BJ (cell line): ENCODE measurements at regions not wholly inside any gene's neighbourhood (a gene's known extent, or its start where the extent isn't known, plus 50 kb on each side); places are given as distances from the start of the nearest gene placed in this dataset.
"Not testable (repeated sequence)": the region's sequence is repeated elsewhere in the genome, so short reads cannot be mapped to it uniquely, and the experiment has no call there.

Experiments used
- CTCF ChIA-PET: fragments of 350-600 bp; formaldehyde crosslinking; extraction: SDS; loops from one replicate; lab custom pipeline; 2021; ENCODE audit warnings: antibody characterized with exemption, inconsistent platforms; lab: Yijun Ruan, JAX
- POLR2A ChIA-PET: fragments of 300-600 bp; sonication (Branson Sonifier 250); formaldehyde crosslinking; extraction: SDS; loops from one replicate; lab custom pipeline; 2021; ENCODE audit warnings: antibody characterized with exemption; lab: Charles Lee
- DNase-seq: peaks from one replicate; pipeline ENCODE4 v3.0.0-alpha.2; 2011; ENCODE audit warnings: low read depth
- H3K27me3 ChIP-seq: 2 replicates; pipeline ENCODE4 v1.6.0; 2011; ENCODE audit warnings: low read length; ENCODE audit not compliant: control insufficient read depth, insufficient read depth
- H3K36me3 ChIP-seq: 2 replicates; pipeline ENCODE4 v1.5.1; 2011; ENCODE audit warnings: low read length; ENCODE audit not compliant: control insufficient read depth, insufficient read depth
- H3K4me3 ChIP-seq: 2 replicates; pipeline ENCODE4 v1.5.1; 2011; ENCODE audit warnings: low read depth, mild to moderate bottlenecking, control low read depth, low read length
- TF ChIP-seq, protein P1 (sequence below): IDR thresholded peaks from 2 replicates; pipeline ENCODE4 v1.5.1; 2011; ENCODE audit warnings: low read depth, mild to moderate bottlenecking, control low read depth, inconsistent platforms, low read length, moderate library complexity; ENCODE audit not compliant: insufficient read depth

GRCh38 chr12:11542599-11542998 lies 106.9 kb upstream of the ETV6 start:
- POLR2A ChIA-PET: no interaction called here

DNA sequence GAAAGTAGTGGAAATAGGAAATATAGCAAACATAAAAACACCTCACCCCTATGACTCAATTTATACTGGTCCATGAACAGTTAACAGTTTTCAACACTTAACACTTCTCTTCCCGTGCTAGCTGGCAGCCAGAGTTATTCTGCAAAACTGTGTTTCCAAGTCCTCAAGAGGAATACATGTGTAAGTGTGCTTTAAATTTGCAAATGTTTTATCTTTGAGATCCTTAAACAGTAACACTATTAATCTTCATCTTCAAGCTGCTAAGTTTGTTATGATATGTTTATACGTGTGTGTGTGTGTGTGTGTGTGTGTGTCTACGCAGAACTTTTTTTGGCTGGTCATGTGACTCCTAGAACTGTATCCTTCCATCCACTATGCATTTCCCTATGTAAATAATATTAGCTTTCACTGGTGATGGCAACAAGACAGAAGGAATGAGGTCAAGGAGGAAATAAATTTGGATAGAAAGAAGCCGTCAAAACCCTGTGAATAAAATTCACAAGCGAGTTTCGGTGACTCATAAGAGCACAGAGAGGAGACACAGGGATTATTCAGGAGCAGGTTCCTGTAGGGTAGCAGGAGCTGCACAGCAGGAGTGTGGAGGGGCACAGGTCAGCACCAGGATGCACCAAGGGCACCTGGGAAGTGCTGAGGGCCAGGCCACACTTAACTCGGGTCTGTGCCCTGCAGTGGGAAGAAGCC lies 105.9 kb upstream of the ETV6 start:
- no peak for DNase-seq
- Histone ChIP-seq H3K4me3 (no peak overlapping the region), H3K27me3 (no peaks in the 10 kb centered on the region; the same call in none of the 2 replicates), H3K36me3 (no peaks in the 10 kb centered on the region)
- CTCF ChIA-PET: interaction anchor here (0.6 to 4.1 kb wide), 3 partner anchors 12 to 1283 kb away, joined by 3 to 13 read pairs (median 4); no protein-coding TSS in a partner anchor
- POLR2A ChIA-PET: no interaction called here
- TF ChIP-seq, protein P1, sequence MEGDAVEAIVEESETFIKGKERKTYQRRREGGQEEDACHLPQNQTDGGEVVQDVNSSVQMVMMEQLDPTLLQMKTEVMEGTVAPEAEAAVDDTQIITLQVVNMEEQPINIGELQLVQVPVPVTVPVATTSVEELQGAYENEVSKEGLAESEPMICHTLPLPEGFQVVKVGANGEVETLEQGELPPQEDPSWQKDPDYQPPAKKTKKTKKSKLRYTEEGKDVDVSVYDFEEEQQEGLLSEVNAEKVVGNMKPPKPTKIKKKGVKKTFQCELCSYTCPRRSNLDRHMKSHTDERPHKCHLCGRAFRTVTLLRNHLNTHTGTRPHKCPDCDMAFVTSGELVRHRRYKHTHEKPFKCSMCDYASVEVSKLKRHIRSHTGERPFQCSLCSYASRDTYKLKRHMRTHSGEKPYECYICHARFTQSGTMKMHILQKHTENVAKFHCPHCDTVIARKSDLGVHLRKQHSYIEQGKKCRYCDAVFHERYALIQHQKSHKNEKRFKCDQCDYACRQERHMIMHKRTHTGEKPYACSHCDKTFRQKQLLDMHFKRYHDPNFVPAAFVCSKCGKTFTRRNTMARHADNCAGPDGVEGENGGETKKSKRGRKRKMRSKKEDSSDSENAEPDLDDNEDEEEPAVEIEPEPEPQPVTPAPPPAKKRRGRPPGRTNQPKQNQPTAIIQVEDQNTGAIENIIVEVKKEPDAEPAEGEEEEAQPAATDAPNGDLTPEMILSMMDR: no peak

More at GRCh38 chr12:11542599-11542998, 106.9 kb upstream of the ETV6 start:
- H3K36me3 ChIP-seq: no peaks in the 10 kb centered on the region
- H3K4me3 ChIP-seq: no peak overlapping the region
- TF ChIP-seq, protein P1: no peak
- CTCF ChIA-PET: interaction anchor here (0.9 kb wide), 1 partner anchor 490 kb away, joined by 5 read pairs; no protein-coding TSS in a partner anchor
- DNase-seq: no peak
- no peaks in the 10 kb centered on the region; the same call in none of the 2 replicates for H3K27me3 ChIP-seq

- TF ChIP-seq, protein P1: no peak
- CTCF ChIA-PET: interaction anchor here (0.6 to 4.1 kb wide), 6 partner anchors 8 to 1159 kb away, joined by 4 to 13 read pairs (median 4); no protein-coding TSS in a partner anchor
- POLR2A ChIA-PET: interaction anchor here (0.6 kb wide), 1 partner anchor 1413 kb away, joined by 3 read pairs; no protein-coding TSS in a partner anchor
- no peaks in the 10 kb centered on the region for H3K36me3 ChIP-seq
- DNase-seq: no peak
- no peaks in the 10 kb centered on the region; the same call in 1 of the 2 replicates for H3K27me3 ChIP-seq
- no peak overlapping the region for H3K4me3 ChIP-seq
Observed at GRCh38 chr12:11545484-11546330, 103.8 kb upstream of the ETV6 start.

GRCh38 chr12:11546582-11547270 lies 102.7 kb upstream of the ETV6 start:
- H3K36me3 ChIP-seq, POLR2A ChIA-PET, H3K27me3 ChIP-seq, DNase-seq, H3K4me3 ChIP-seq: not testable (repeated sequence)
- CTCF ChIA-PET: interaction anchor here (0.6 to 4.1 kb wide), 6 partner anchors 9 to 1158 kb away, joined by 3 to 13 read pairs (median 4); no protein-coding TSS in a partner anchor

- H3K4me3 ChIP-seq, H3K36me3 ChIP-seq, H3K27me3 ChIP-seq, DNase-seq, POLR2A ChIA-PET: not testable (repeated sequence)
- CTCF ChIA-PET: interaction anchor here (1.1 to 4.1 kb wide), 2 partner anchors 10 to 486 kb away, joined by 3 to 13 read pairs; no protein-coding TSS in a partner anchor
Observed at GRCh38 chr12:11547271-11547646, 102.2 kb upstream of the ETV6 start.
